Natural killer cell (primary cell): ENCODE measurements at regions not wholly inside any gene's neighbourhood (a gene's known extent, or its start where the extent isn't known, plus 50 kb on each side); places are given as distances from the start of the nearest gene placed in this dataset.

Source experiments
- ATAC-seq, 3 donors: fragments of 150-1000 bp in 2 of 3; fragments of 200-7000 bp in 1 of 3; cut with Tn5 transposase; 1 replicate in 1 of 3; 2 replicates in 2 of 3; pipeline ENCODE4 v1.10.0; 2021; ENCODE audit warnings: mild to moderate bottlenecking in 2 of 3, moderate library complexity in 2 of 3
- DNase-seq, 2 donors: peaks; one replicate each; pipeline versions ENCODE4 v3.0.0 to v3.0.0-alpha.2; 2013 to 2021; ENCODE audit warnings: mixed read lengths in 1 of 2
- H3K27ac ChIP-seq: one replicate; pipeline ENCODE4 v1.5.1; 2013; ENCODE audit warnings: mild to moderate bottlenecking, low read length
- H3K27me3 ChIP-seq: one replicate; pipeline ENCODE4 v1.6.1; 2013; ENCODE audit warnings: low read length; ENCODE audit not compliant: control insufficient read depth, insufficient read depth
- H3K36me3 ChIP-seq: one replicate; pipeline ENCODE4 v1.6.1; 2013; ENCODE audit warnings: low read length; ENCODE audit not compliant: control insufficient read depth, insufficient read depth
- H3K4me1 ChIP-seq: one replicate; pipeline ENCODE4 v1.6.1; 2013; ENCODE audit warnings: low read length; ENCODE audit not compliant: control insufficient read depth, insufficient read depth
- H3K4me3 ChIP-seq: one replicate; pipeline ENCODE4 v1.5.1; 2013; ENCODE audit warnings: low read length
- H3K9me3 ChIP-seq: one replicate; pipeline ENCODE4 v1.6.1; 2013; ENCODE audit warnings: low read length; ENCODE audit not compliant: control insufficient read depth, insufficient read depth
- H3K27ac Mint-ChIP-seq, 2 donors: one replicate each; pipeline ENCODE4 v1.8.0; 2022; ENCODE audit warnings: mild to moderate bottlenecking in 2 of 2, mixed read lengths in 2 of 2, moderate library complexity in 1 of 2
- H3K27me3 Mint-ChIP-seq, 2 donors: one replicate each; pipeline ENCODE4 v1.8.0; 2022; ENCODE audit warnings: low read depth in 2 of 2, mixed read lengths in 2 of 2
- H3K36me3 Mint-ChIP-seq: one replicate; pipeline ENCODE4 v1.8.0; 2022; ENCODE audit warnings: mixed read lengths
- H3K4me1 Mint-ChIP-seq, 2 donors: one replicate each; pipeline ENCODE4 v1.8.0; 2022; ENCODE audit warnings: mixed read lengths in 2 of 2
- H3K4me3 Mint-ChIP-seq: one replicate; pipeline ENCODE4 v1.8.0; 2022; ENCODE audit warnings: mild to moderate bottlenecking, moderate library complexity, mixed read lengths
- H3K9me3 Mint-ChIP-seq, 2 donors: one replicate each; pipeline ENCODE4 v1.8.0; 2022; ENCODE audit warnings: mixed read lengths in 2 of 2
- WGBS: methylation state at CpG from one replicate; pipeline ENCODE4 v1.1.7; 2013; ENCODE audit warnings: missing lambda C conversion rate; ENCODE audit not compliant: insufficient coverage; 5-methylcytosine and 5-hydroxymethylcytosine counted together
- intact Hi-C: fragments of 100-400 bp; cut with micrococcal nuclease; formaldehyde crosslinking; loops from one replicate; pipeline ENCODE4 v1.14.2; 2022
- TF ChIP-seq, protein P1 (sequence below): fragments of 200-600 bp; IDR thresholded peaks from one replicate; pipeline ENCODE4 v1.8.0; 2022; ENCODE audit warnings: antibody characterized with exemption

DNA sequence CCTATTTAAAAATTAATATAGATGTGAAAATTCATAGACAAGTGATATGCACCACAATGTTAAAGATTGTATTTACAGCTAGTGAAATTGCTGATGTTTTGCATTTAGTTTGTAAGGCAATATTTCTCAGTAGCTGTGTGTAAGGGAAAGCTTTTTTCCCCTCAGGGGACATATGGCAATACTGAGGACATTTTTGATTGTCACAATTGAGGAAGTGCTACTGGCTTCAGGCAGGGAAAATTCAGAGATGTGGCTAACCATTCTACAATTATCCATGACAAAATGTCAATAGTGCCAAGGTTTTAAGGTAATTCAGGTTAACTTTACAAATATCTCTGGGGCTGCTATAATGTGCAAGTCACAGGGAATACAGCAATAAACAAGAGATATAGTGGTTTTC, 66.1 kb upstream of the IL15 start:
- H3K27me3 Mint-ChIP-seq = no peaks in the 10 kb centered on the region
- ATAC-seq (no peak), DNase-seq (no peak)
- intact Hi-C loops = no loop called here
- H3K27me3 ChIP-seq = no peaks in the 10 kb centered on the region
- TF ChIP-seq, protein P1, sequence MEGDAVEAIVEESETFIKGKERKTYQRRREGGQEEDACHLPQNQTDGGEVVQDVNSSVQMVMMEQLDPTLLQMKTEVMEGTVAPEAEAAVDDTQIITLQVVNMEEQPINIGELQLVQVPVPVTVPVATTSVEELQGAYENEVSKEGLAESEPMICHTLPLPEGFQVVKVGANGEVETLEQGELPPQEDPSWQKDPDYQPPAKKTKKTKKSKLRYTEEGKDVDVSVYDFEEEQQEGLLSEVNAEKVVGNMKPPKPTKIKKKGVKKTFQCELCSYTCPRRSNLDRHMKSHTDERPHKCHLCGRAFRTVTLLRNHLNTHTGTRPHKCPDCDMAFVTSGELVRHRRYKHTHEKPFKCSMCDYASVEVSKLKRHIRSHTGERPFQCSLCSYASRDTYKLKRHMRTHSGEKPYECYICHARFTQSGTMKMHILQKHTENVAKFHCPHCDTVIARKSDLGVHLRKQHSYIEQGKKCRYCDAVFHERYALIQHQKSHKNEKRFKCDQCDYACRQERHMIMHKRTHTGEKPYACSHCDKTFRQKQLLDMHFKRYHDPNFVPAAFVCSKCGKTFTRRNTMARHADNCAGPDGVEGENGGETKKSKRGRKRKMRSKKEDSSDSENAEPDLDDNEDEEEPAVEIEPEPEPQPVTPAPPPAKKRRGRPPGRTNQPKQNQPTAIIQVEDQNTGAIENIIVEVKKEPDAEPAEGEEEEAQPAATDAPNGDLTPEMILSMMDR = no peak
- no peaks in the 10 kb centered on the region for H3K4me1 ChIP-seq
- no peaks in the 10 kb centered on the region for H3K9me3 Mint-ChIP-seq
- no peak overlapping the region for H3K4me3 ChIP-seq
- H3K36me3 Mint-ChIP-seq = no peaks in the 10 kb centered on the region
- no peak overlapping the region for H3K27ac ChIP-seq
- H3K27ac Mint-ChIP-seq = no peak overlapping the region
- H3K4me3 Mint-ChIP-seq = no peak overlapping the region
- no peaks in the 10 kb centered on the region for H3K9me3 ChIP-seq
- H3K4me1 Mint-ChIP-seq = no peaks in the 10 kb centered on the region
- H3K36me3 ChIP-seq = no peaks in the 10 kb centered on the region

DNA sequence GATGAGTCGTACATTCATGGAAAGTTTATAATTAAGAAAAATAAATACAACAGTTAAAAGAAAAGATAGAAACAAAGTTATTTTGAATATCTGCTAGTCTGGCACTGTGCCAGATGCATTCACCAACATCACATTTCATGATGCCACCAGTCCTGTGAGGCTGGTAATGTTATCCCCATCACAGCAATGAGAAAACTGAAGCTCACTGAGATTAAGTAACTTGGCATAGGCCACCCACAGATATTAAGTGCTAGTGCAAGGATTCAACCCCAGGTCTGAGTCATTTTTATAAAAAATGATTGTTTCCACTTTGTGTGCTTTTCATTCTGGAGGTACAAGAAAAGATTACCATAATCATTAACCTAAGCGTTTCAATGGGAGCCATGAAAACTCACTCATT, 65.0 kb upstream of the IL15 start:
- no peak overlapping the region for H3K4me3 Mint-ChIP-seq
- TF ChIP-seq, protein P1 = no peak

DNA sequence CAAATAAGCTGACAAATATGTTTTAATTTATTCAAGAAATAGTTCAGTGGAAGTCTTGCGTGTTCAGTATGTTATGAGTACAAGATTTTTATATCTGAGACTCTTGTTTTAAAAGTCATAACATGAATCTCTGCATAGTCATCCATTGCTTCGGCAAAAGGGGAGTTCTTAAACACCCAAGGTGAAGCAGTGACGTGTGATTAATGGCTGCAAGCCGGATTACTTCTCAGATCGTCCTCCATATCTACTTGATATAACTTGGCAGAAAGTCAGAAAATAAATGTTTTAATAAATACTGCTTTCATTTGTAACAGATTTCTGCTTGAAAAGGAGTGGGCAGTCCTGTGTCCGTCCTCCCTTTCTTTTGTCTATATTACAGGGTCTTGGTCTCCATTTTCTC, 64.6 kb upstream of the IL15 start:
- WGBS = 95% methylated on average over 4 of the region's 6 CpGs
- no peaks in the 10 kb centered on the region for H3K4me1 ChIP-seq
- H3K9me3 ChIP-seq = no peaks in the 10 kb centered on the region
- Mint-ChIP-seq H3K27ac (no peak overlapping the region), H3K27me3 (no peaks in the 10 kb centered on the region), H3K4me3 (no peak overlapping the region), H3K9me3 (no peaks in the 10 kb centered on the region), H3K36me3 (no peaks in the 10 kb centered on the region), H3K4me1 (no peaks in the 10 kb centered on the region)
- no peaks in the 10 kb centered on the region for H3K27me3 ChIP-seq
- no peak for DNase-seq
- no peak overlapping the region for H3K27ac ChIP-seq
- TF ChIP-seq, protein P1 = no peak
- intact Hi-C loops = no loop called here
- no peak overlapping the region for H3K4me3 ChIP-seq
- H3K36me3 ChIP-seq = no peaks in the 10 kb centered on the region
- ATAC-seq = no peak

More for the DNA sequence above, 65.0 kb upstream of the IL15 start:
- no peaks in the 10 kb centered on the region for H3K4me1 Mint-ChIP-seq
- intact Hi-C loops = no loop called here
- Histone ChIP-seq H3K4me1 (no peaks in the 10 kb centered on the region), H3K27ac (no peak overlapping the region), H3K36me3 (no peaks in the 10 kb centered on the region), H3K9me3 (no peaks in the 10 kb centered on the region), H3K4me3 (no peak overlapping the region), H3K27me3 (no peaks in the 10 kb centered on the region)
- no peaks in the 10 kb centered on the region for H3K36me3 Mint-ChIP-seq
- H3K27ac Mint-ChIP-seq = no peak overlapping the region
- no peak for ATAC-seq
- H3K27me3 Mint-ChIP-seq = no peaks in the 10 kb centered on the region
- 100% methylated on average over 1 of the region's 2 CpGs for WGBS
- no peak for DNase-seq
- no peaks in the 10 kb centered on the region for H3K9me3 Mint-ChIP-seq

DNA sequence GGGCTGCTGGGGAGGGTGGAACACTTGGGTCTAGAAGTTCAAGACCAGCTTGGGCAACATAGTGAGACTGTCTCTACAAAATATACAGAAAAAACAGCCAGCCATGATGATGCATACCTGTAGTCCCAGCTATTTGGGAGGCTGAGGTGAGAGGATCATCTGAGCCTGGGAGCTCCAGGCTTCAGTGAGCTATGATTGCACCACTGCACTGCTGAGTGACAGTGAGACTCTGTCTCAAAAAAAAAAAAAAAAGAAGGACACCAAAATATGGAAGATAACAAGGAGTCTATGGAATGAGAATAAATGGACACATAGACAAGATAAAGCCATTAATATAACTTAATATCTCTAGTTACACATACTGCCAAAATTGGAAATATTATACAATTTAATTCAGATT, 62.7 kb upstream of the IL15 start:
- no peaks in the 10 kb centered on the region for H3K36me3 ChIP-seq
- no peak overlapping the region for H3K4me3 ChIP-seq
- no peaks in the 10 kb centered on the region for H3K27me3 ChIP-seq
- TF ChIP-seq, protein P1 = no peak
- no peaks in the 10 kb centered on the region for H3K4me1 ChIP-seq
- Mint-ChIP-seq H3K9me3 (no peaks in the 10 kb centered on the region), H3K27ac (no peak overlapping the region), H3K4me3 (no peak overlapping the region), H3K4me1 (no peaks in the 10 kb centered on the region), H3K27me3 (no peaks in the 10 kb centered on the region), H3K36me3 (no peaks in the 10 kb centered on the region)
- no peak overlapping the region for H3K27ac ChIP-seq
- ATAC-seq (no peak), DNase-seq (no peak)
- H3K9me3 ChIP-seq = no peaks in the 10 kb centered on the region
- intact Hi-C loops = no loop called here
